DND-41 (cell line): ENCODE measurements at regions not wholly inside any gene's neighbourhood (a gene's known extent, or its start where the extent isn't known, plus 50 kb on each side); places are given as distances from the start of the nearest gene placed in this dataset.

Experiments
- EZH2 ChIP-seq: IDR thresholded peaks from 3 replicates; pipeline ENCODE4 v1.6.1; 2012; ENCODE audit warnings: borderline replicate concordance, low read depth, mild to moderate bottlenecking, moderate library complexity, low read length, inconsistent platforms; ENCODE audit not compliant: severe bottlenecking
- TF ChIP-seq, protein P1 (sequence below): IDR thresholded peaks from 2 replicates; pipeline ENCODE4 v1.5.1; 2012; ENCODE audit warnings: borderline replicate concordance, low read length, moderate library complexity, mild to moderate bottlenecking; ENCODE audit not compliant: poor library complexity, severe bottlenecking; ENCODE audit errors: extremely low read depth

GRCh38 chr9:95819636-95820035 is 55.9 kb upstream of the ERCC6L2 start:
- TF ChIP-seq, protein P1, sequence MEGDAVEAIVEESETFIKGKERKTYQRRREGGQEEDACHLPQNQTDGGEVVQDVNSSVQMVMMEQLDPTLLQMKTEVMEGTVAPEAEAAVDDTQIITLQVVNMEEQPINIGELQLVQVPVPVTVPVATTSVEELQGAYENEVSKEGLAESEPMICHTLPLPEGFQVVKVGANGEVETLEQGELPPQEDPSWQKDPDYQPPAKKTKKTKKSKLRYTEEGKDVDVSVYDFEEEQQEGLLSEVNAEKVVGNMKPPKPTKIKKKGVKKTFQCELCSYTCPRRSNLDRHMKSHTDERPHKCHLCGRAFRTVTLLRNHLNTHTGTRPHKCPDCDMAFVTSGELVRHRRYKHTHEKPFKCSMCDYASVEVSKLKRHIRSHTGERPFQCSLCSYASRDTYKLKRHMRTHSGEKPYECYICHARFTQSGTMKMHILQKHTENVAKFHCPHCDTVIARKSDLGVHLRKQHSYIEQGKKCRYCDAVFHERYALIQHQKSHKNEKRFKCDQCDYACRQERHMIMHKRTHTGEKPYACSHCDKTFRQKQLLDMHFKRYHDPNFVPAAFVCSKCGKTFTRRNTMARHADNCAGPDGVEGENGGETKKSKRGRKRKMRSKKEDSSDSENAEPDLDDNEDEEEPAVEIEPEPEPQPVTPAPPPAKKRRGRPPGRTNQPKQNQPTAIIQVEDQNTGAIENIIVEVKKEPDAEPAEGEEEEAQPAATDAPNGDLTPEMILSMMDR, result no peak
- TF ChIP-seq EZH2, result no peak
